ENCODE measurements at regions not wholly inside any gene's neighbourhood (a gene's known extent, or its start where the extent isn't known, plus 50 kb on each side); places are given as distances from the start of the nearest gene placed in this dataset.

DNA sequence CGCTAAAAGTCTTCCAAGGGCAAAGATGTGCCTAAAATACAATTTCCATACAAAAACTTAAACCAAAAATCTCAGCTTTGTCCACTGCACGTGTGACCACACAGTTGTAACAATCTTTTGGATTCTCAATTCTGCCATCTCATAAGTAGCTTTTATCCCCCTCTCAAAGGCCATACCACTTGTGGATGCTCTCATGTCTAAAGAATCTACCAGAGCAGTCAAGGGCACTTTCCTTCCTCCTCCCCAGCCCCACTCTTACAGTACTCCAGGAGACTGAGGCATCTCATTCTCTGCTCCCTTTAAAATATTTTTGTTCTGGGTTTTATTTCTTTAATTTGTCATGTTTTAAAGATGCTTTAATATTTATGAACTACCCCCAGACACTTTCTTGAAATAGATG is 102.3 kb upstream of the PFN2 start:
- TF ChIP-seq, protein P1, sequence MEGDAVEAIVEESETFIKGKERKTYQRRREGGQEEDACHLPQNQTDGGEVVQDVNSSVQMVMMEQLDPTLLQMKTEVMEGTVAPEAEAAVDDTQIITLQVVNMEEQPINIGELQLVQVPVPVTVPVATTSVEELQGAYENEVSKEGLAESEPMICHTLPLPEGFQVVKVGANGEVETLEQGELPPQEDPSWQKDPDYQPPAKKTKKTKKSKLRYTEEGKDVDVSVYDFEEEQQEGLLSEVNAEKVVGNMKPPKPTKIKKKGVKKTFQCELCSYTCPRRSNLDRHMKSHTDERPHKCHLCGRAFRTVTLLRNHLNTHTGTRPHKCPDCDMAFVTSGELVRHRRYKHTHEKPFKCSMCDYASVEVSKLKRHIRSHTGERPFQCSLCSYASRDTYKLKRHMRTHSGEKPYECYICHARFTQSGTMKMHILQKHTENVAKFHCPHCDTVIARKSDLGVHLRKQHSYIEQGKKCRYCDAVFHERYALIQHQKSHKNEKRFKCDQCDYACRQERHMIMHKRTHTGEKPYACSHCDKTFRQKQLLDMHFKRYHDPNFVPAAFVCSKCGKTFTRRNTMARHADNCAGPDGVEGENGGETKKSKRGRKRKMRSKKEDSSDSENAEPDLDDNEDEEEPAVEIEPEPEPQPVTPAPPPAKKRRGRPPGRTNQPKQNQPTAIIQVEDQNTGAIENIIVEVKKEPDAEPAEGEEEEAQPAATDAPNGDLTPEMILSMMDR (IDR thresholded peaks at IDR 0.05), result no peak
- TF ChIP-seq POLR2A (IDR thresholded peaks at IDR 0.05), result no peak
- TF ChIP-seq EP300 (IDR thresholded peaks at IDR 0.05), result no peak
- TF ChIP-seq POLR2AphosphoS5 (IDR thresholded peaks at IDR 0.05), result no peak

Data from gastroesophageal sphincter (tissue), 3 donors.